Common myeloid progenitor, CD34-positive (primary cell): ENCODE measurements at regions not wholly inside any gene's neighbourhood (a gene's known extent, or its start where the extent isn't known, plus 50 kb on each side); places are given as distances from the start of the nearest gene placed in this dataset.
A peak's percentile ranks its signal among the peaks of the same experiment; 100 is the strongest.

Source experiments
- CTCF ChIA-PET: fragments of 350-600 bp; sonication (Branson Sonifier 250); formaldehyde crosslinking; loops from one replicate; lab custom pipeline; 2021; ENCODE audit warnings: antibody characterized with exemption; lab: Charles Lee
- POLR2A ChIA-PET: fragments of 350-600 bp; sonication (Branson Sonifier 250); formaldehyde crosslinking; loops from one replicate; lab custom pipeline; 2021; ENCODE audit warnings: antibody characterized with exemption; lab: Charles Lee
- DNase-seq, 3 donors: peaks; one replicate each; pipeline versions ENCODE4 v3.0.0 to v3.0.0-alpha.2; 2013
- H3K27ac ChIP-seq, 2 experiments: 1 replicate in 1 of 2; 2 replicates in 1 of 2; pipeline ENCODE4 v1.7.0; 2013; ENCODE audit warnings: inconsistent platforms in 2 of 2, low read length in 2 of 2, mild to moderate bottlenecking in 2 of 2, low read depth in 1 of 2, moderate library complexity in 1 of 2; ENCODE audit not compliant: severe bottlenecking in 2 of 2, insufficient read depth in 1 of 2, poor library complexity in 1 of 2
- H3K27me3 ChIP-seq, 5 experiments: replicated peaks in 2 of 5; 1 replicate in 3 of 5; 2 replicates in 2 of 5; pipeline versions ENCODE4 v1.6.1 to v1.7.0; 2013; ENCODE audit warnings: low read length in 4 of 5, mild to moderate bottlenecking in 2 of 5, moderate library complexity in 2 of 5, inconsistent platforms in 1 of 5; ENCODE audit not compliant: insufficient read depth in 5 of 5, control insufficient read depth in 4 of 5
- H3K36me3 ChIP-seq, 4 experiments: 1 replicate in 2 of 4; 2 replicates in 2 of 4; pipeline versions ENCODE4 v1.6.1 to v1.7.0; 2013; ENCODE audit warnings: low read length in 3 of 4, control low read depth in 1 of 4, mild to moderate bottlenecking in 1 of 4; ENCODE audit not compliant: control insufficient read depth in 4 of 4, insufficient read depth in 4 of 4
- H3K4me1 ChIP-seq, 4 experiments: 1 replicate in 3 of 4; 2 replicates in 1 of 4; pipeline versions ENCODE4 v1.6.1 to v1.7.1; 2013; ENCODE audit warnings: low read length in 3 of 4, mild to moderate bottlenecking in 3 of 4, control low read depth in 1 of 4, inconsistent platforms in 1 of 4, moderate library complexity in 1 of 4; ENCODE audit not compliant: control insufficient read depth in 4 of 4, insufficient read depth in 4 of 4; ENCODE audit errors: control extremely low read depth in 1 of 4
- H3K4me3 ChIP-seq, 7 experiments: 1 replicate in 4 of 7; 2 replicates in 3 of 7; pipeline versions ENCODE4 v1.5.1 to v1.7.0; 2013; ENCODE audit warnings: mild to moderate bottlenecking in 7 of 7, low read length in 6 of 7, moderate library complexity in 6 of 7, inconsistent platforms in 2 of 7, low read depth in 2 of 7, control low read depth in 1 of 7; ENCODE audit not compliant: insufficient read depth in 4 of 7, control insufficient read depth in 1 of 7; ENCODE audit errors: extremely low read depth in 1 of 7
- H3K9me3 ChIP-seq, 5 experiments: 1 replicate in 4 of 5; 2 replicates in 1 of 5; pipeline versions ENCODE4 v1.6.1 to v1.7.1; 2013; ENCODE audit warnings: low read length in 4 of 5, mild to moderate bottlenecking in 2 of 5, inconsistent platforms in 1 of 5, low read depth in 1 of 5, moderate library complexity in 1 of 5; ENCODE audit not compliant: control insufficient read depth in 4 of 5, insufficient read depth in 2 of 5; ENCODE audit errors: control extremely low read depth in 1 of 5
- WGBS: methylation state at CpG from one replicate; pipeline ENCODE4 v1.1.5; 2013; ENCODE audit not compliant: insufficient coverage; 5-methylcytosine and 5-hydroxymethylcytosine counted together

- WGBS = 100% methylated on average over 1 of the region's 2 CpGs
- CTCF ChIA-PET = no interaction called here
Measured at GRCh38 chr11:15575409-15575808, 460.7 kb downstream of the INSC start.

GRCh38 chr11:15576769-15577168 is 462.0 kb downstream of the INSC start:
- H3K9me3 ChIP-seq = no peaks in the 10 kb centered on the region
- H3K4me1 ChIP-seq = no peaks in the 10 kb centered on the region
- H3K27ac ChIP-seq = no peak overlapping the region
- H3K4me3 ChIP-seq = no peak overlapping the region
- WGBS = 94% methylated on average over 4 of the region's 4 CpGs
- ChIA-PET POLR2A (no interaction called here), CTCF (no interaction called here)
- H3K36me3 ChIP-seq = no peaks in the 10 kb centered on the region
- no peak for DNase-seq
- H3K27me3 ChIP-seq = no peaks in the 10 kb centered on the region

More at GRCh38 chr11:15575409-15575808, 460.7 kb downstream of the INSC start:
- Histone ChIP-seq H3K27ac (no peak overlapping the region), H3K36me3 (no peaks in the 10 kb centered on the region), H3K27me3 (no peaks in the 10 kb centered on the region), H3K9me3 (no peaks in the 10 kb centered on the region), H3K4me3 (no peak overlapping the region), H3K4me1 (no peaks in the 10 kb centered on the region)
- DNase-seq = no peak
- POLR2A ChIA-PET = no interaction called here

GRCh38 chr11:15577519-15577918 is 462.8 kb downstream of the INSC start:
- Histone ChIP-seq H3K4me3 (no peak overlapping the region), H3K9me3 (no peaks in the 10 kb centered on the region), H3K27ac (no peak overlapping the region), H3K4me1 (no peaks in the 10 kb centered on the region), H3K27me3 (no peaks in the 10 kb centered on the region), H3K36me3 (no peaks in the 10 kb centered on the region)
- peak in 2 of 3 donors; percentile 2 to 6 for DNase-seq
- ChIA-PET POLR2A (no interaction called here), CTCF (no interaction called here)
- whole genome bisulfite sequencing = no CpG with 5 or more reads among the region's 2 CpGs

- no peak overlapping the region for H3K27ac ChIP-seq
- no peaks in the 10 kb centered on the region for H3K4me1 ChIP-seq
- H3K4me3 ChIP-seq = no peak overlapping the region
- POLR2A ChIA-PET = no interaction called here
- H3K36me3 ChIP-seq = no peaks in the 10 kb centered on the region
- no peaks in the 10 kb centered on the region for H3K9me3 ChIP-seq
- no peak for DNase-seq
- CTCF ChIA-PET = no interaction called here
- H3K27me3 ChIP-seq = no peaks in the 10 kb centered on the region
- 94% methylated on average over 12 of the region's 12 CpGs for WGBS
Measured at GRCh38 chr11:15579287-15580001, 464.7 kb downstream of the INSC start.

GRCh38 chr11:15580056-15580774 is 465.5 kb downstream of the INSC start:
- POLR2A ChIA-PET = no interaction called here
- CTCF ChIA-PET = no interaction called here
- H3K4me1 ChIP-seq = no peaks in the 10 kb centered on the region
- no peaks in the 10 kb centered on the region for H3K27me3 ChIP-seq
- H3K36me3 ChIP-seq = no peaks in the 10 kb centered on the region
- peak in 2 of 3 donors; percentile 3 to 4 for DNase-seq
- no peak overlapping the region for H3K4me3 ChIP-seq
- 100% methylated on average over 1 of the region's 1 CpG for WGBS
- H3K9me3 ChIP-seq = no peaks in the 10 kb centered on the region
- H3K27ac ChIP-seq = no peak overlapping the region

- no peaks in the 10 kb centered on the region for H3K9me3 ChIP-seq
- 100% methylated on average over 3 of the region's 3 CpGs for WGBS
- no peaks in the 10 kb centered on the region for H3K27me3 ChIP-seq
- DNase-seq = no peak
- POLR2A ChIA-PET = no interaction called here
- no peaks in the 10 kb centered on the region for H3K4me1 ChIP-seq
- CTCF ChIA-PET = no interaction called here
- H3K4me3 ChIP-seq = no peak overlapping the region
- no peaks in the 10 kb centered on the region for H3K36me3 ChIP-seq
- no peak overlapping the region for H3K27ac ChIP-seq
Measured at GRCh38 chr11:15580775-15581095, 466.0 kb downstream of the INSC start.

GRCh38 chr11:15584158-15584557 is 469.4 kb downstream of the INSC start:
- ChIA-PET CTCF (no interaction called here), POLR2A (no interaction called here)
- Histone ChIP-seq H3K27me3 (no peaks in the 10 kb centered on the region), H3K4me1 (no peaks in the 10 kb centered on the region), H3K36me3 (no peaks in the 10 kb centered on the region), H3K9me3 (peaks cover 0 to 1% (median 0%) of the 10 kb centered on the region in 5 experiments), H3K27ac (no peak overlapping the region), H3K4me3 (no peak overlapping the region)
- 82% methylated on average over 5 of the region's 5 CpGs for WGBS
- DNase-seq = no peak
